ENCODE measurements at regions not wholly inside any gene's neighbourhood (a gene's known extent, or its start where the extent isn't known, plus 50 kb on each side); places are given as distances from the start of the nearest gene placed in this dataset.

DNA sequence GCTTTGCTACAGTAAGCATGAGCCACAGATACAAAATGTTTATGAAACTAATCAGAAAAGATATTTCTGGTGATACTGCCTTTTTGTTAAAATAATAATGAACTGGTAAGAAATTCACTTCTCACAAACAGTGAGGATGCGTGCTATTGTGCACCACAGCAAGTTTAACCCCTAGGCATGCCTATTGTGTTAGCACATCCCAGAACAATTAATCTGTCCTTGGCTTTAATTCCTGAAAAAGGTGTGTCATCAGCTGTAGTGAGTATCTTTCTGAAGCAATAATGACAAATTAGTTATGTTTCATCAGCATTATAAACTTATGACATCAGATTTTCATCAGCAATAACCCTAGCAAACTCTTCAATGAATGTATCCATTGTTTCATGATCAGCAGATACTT is 1307.2 kb downstream of the EFNA5 start:
- TF ChIP-seq, protein P1, sequence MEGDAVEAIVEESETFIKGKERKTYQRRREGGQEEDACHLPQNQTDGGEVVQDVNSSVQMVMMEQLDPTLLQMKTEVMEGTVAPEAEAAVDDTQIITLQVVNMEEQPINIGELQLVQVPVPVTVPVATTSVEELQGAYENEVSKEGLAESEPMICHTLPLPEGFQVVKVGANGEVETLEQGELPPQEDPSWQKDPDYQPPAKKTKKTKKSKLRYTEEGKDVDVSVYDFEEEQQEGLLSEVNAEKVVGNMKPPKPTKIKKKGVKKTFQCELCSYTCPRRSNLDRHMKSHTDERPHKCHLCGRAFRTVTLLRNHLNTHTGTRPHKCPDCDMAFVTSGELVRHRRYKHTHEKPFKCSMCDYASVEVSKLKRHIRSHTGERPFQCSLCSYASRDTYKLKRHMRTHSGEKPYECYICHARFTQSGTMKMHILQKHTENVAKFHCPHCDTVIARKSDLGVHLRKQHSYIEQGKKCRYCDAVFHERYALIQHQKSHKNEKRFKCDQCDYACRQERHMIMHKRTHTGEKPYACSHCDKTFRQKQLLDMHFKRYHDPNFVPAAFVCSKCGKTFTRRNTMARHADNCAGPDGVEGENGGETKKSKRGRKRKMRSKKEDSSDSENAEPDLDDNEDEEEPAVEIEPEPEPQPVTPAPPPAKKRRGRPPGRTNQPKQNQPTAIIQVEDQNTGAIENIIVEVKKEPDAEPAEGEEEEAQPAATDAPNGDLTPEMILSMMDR (conservative IDR thresholded peaks at IDR 0.05; ENCODE audit: low read depth, low read length): no peak
- TF ChIP-seq EZH2 (IDR thresholded peaks at IDR 0.05; ENCODE audit: borderline replicate concordance, low read depth, low read length, poor library complexity, severe bottlenecking): no peak

All from A673 (cell line).